ENCODE measurements at regions not wholly inside any gene's neighbourhood (a gene's known extent, or its start where the extent isn't known, plus 50 kb on each side); places are given as distances from the start of the nearest gene placed in this dataset.
"Not testable (repeated sequence)": the region's sequence is repeated elsewhere in the genome, so short reads cannot be mapped to it uniquely, and the experiment has no call there.

DNA sequence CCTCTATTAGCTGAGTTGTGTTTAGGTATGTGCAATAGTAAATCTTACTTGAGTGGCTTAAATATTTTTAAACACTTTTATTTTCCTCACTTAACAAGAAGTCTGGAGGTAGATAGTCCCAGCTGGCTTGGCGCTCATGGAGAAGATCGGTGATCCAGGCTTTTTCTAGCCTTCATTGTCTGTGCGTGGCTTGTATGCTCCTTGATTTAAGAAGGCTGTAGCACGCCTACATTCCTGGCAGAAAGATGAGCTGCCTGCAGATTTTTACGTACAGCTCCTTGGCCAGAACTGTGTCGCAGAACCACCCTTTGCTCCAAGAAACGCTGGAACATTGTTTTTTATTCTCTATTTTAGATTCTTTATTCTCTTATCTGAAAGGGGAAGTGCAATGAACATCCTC is 284.1 kb downstream of the KIF20B start:
- peaks cover 18% of the 10 kb centered on the region for H3K27me3 ChIP-seq (ENCODE audit: control insufficient read depth, insufficient read depth, low read length)
- H3K4me3 ChIP-seq (ENCODE audit: insufficient read depth, low read depth, low read length), result no peak overlapping the region
- H3K36me3 ChIP-seq (replicated peaks; ENCODE audit: control insufficient read depth, insufficient read depth, low read length), result no peaks in the 10 kb centered on the region
- no peak for DNase-seq

DNA sequence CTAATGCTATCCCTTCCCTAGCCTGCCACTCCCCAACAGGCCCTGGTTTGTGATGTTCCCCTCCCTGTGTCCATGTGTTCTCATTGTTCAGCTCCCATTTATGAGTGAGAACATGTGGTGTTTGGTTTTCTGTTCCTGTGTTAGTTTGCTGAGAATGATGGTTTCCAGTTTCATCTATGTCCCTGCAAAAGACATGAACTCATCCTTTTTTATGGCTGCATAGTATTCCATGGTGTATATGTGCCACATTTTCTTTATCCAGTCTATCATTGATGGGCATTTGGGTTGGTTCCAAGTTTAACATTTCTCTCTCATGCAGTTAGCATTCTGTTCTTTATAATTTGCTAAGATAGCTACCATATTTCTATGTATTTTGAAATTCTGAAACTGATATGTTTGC is 287.0 kb downstream of the KIF20B start:
- H3K4me3 ChIP-seq (ENCODE audit: insufficient read depth, low read depth, low read length); DNase-seq; H3K27me3 ChIP-seq (ENCODE audit: control insufficient read depth, insufficient read depth, low read length); H3K36me3 ChIP-seq (replicated peaks; ENCODE audit: control insufficient read depth, insufficient read depth, low read length): not testable (repeated sequence)

DNA sequence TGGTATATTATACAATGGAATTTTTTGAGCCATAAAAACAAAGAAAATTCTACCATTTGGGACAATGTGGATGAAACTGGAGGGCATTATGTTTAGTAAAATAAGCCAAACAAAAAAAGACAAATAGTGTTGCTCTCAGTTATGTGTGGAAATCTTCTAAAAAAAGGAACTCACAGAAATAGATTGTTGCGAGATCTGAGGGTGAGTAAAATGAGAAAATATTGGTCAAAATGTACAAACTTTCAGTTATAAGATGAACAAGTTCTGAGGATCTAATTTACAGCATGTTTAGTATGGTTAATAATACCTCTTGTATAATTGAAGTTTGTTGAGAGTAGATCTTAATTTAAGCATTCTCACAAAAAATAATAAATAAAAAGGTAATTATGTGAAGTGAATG is 291.2 kb downstream of the KIF20B start:
- no peaks in the 10 kb centered on the region for H3K27me3 ChIP-seq (ENCODE audit: control insufficient read depth, insufficient read depth, low read length)
- no peak overlapping the region for H3K4me3 ChIP-seq (ENCODE audit: insufficient read depth, low read depth, low read length)
- DNase-seq, result no peak
- no peaks in the 10 kb centered on the region for H3K36me3 ChIP-seq (replicated peaks; ENCODE audit: control insufficient read depth, insufficient read depth, low read length)

DNA sequence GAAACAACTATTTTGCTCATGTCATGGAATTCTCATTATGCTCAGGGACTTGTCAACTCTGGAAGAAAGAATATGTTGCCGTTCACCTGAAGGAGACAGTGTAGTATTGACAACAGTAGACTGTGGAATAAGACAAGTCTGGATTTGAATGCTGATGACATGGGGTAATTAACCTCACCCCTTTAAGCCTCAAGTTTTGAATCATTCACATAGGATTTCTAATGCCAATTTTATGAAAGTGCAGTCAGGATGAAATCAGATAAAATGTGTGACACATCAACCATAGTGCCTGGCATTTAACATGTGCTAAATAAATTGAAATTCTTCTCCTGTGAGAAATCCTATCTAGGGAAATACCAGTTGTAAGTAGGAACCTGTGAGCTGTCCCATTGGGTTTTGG is 305.8 kb downstream of the KIF20B start:
- H3K4me3 ChIP-seq (ENCODE audit: insufficient read depth, low read depth, low read length), result no peak overlapping the region

DNA sequence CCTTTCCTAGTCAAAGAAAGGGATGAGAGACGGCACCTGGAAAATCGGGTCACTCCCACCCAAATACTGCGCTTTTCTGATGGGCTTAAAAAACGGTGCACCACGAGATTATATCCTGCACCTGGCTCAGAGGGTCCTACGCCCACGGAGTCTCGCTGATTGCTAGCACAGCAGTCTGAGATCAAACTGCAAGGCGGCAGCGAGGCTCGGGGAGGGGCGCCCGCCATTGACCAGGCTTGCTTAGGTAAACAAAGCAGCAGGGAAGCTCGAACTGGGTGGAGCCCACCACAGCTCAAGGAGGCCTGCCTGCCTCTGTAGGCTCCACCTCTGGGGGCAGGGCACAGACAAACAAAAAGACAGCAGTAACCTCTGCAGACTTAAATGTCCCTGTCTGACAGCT is 309.9 kb downstream of the KIF20B start:
- not testable (repeated sequence) for H3K4me3 ChIP-seq (ENCODE audit: insufficient read depth, low read depth, low read length); DNase-seq; H3K27me3 ChIP-seq (ENCODE audit: control insufficient read depth, insufficient read depth, low read length); H3K36me3 ChIP-seq (replicated peaks; ENCODE audit: control insufficient read depth, insufficient read depth, low read length)

More for the DNA sequence above, 305.8 kb downstream of the KIF20B start:
- no peaks in the 10 kb centered on the region; the same call in 1 of the 2 replicates for H3K27me3 ChIP-seq (ENCODE audit: control insufficient read depth, insufficient read depth, low read length)
- DNase-seq, result no peak
- no peaks in the 10 kb centered on the region for H3K36me3 ChIP-seq (replicated peaks; ENCODE audit: control insufficient read depth, insufficient read depth, low read length)

DNA sequence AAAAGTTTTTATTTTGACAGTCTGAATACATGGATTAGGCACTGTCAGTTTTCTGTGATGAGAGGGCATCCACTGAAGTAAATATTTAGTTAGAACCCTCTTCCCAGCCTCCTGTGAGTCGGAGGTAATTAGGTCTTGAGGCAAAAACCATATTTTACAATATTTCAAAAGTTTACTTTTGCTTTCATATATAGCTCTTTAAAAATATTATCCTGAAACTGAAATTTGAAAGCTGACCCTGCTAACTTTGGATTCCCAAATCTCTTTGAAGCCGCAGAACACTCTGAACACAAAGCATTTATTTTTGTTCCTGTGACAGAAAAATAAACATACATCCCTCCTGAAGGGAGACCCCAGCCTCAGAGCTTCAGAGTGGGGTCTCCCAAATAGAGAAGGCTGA is 317.4 kb downstream of the KIF20B start:
- DNase-seq, result no peak
- H3K36me3 ChIP-seq (replicated peaks; ENCODE audit: control insufficient read depth, insufficient read depth, low read length), result no peaks in the 10 kb centered on the region
- no peak overlapping the region for H3K4me3 ChIP-seq (ENCODE audit: insufficient read depth, low read depth, low read length)
- H3K27me3 ChIP-seq (ENCODE audit: control insufficient read depth, insufficient read depth, low read length), result no peaks in the 10 kb centered on the region

DNA sequence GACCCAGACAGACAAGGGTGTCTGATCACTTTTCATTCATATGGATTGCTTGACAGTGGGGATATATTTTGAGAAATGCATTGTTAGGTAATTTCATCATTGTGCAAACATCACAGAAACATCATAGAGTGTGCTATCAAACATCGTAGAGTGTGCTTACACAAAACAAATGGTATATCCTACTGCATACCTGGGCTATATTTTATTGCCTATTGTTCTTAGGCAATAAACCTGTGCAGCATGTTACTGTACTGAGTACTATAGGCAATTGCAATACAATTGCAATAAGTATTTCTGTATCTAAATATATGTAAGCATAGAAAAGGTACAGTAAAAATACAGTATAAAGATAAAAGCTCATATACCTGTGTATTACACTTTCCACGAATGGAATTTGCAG is 319.1 kb downstream of the KIF20B start:
- Histone ChIP-seq H3K27me3 (ENCODE audit: control insufficient read depth, insufficient read depth, low read length) (no peaks in the 10 kb centered on the region), H3K36me3 (replicated peaks; ENCODE audit: control insufficient read depth, insufficient read depth, low read length) (no peaks in the 10 kb centered on the region), H3K4me3 (ENCODE audit: insufficient read depth, low read depth, low read length) (no peak overlapping the region)
- DNase-seq, result no peak

DNA sequence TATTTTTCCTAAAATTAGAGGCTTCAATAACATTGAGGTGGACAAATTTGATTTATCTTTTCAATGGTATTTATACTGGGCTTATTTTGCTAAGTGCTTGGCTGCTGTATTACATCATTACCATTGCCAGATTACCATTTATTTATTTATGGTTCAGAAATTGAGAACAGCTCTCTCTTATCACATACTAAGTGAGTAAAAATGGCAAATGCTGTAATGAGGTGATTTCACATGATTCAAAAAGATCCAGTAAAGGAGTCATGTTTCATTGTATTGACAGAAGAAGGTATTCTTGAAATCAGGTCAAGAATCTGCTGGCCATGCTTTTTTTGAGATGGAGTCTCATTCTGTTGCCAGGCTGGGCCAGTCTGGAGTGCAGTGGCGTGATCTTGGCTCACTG is 322.6 kb downstream of the KIF20B start:
- DNase-seq, result no peak
- Histone ChIP-seq H3K36me3 (replicated peaks; ENCODE audit: control insufficient read depth, insufficient read depth, low read length) (no peaks in the 10 kb centered on the region), H3K4me3 (ENCODE audit: insufficient read depth, low read depth, low read length) (no peak overlapping the region), H3K27me3 (ENCODE audit: control insufficient read depth, insufficient read depth, low read length) (no peaks in the 10 kb centered on the region)

DNA sequence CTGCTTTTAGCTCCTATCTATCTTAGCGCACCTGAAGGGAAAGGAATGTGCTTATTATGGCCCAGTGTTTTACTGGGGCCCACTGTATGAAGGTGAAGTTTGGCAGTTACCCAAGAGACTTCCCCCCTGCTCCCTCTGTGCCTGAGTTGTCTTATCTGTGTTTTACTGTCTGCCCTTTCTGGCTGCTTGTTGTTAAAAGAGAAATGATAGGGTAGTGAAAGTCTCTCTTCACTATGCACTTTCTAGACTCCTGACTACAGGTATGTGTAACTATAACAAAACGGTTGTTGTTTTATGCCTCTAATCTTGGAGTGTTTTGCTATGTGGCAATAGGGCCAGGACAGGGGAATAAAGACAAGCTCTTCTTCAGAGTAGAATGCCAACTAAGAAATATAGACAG is 326.9 kb downstream of the KIF20B start:
- DNase-seq, result no peak
- H3K36me3 ChIP-seq (replicated peaks; ENCODE audit: control insufficient read depth, insufficient read depth, low read length), result no peaks in the 10 kb centered on the region
- H3K4me3 ChIP-seq (ENCODE audit: insufficient read depth, low read depth, low read length), result no peak overlapping the region
- no peaks in the 10 kb centered on the region for H3K27me3 ChIP-seq (ENCODE audit: control insufficient read depth, insufficient read depth, low read length)

DNA sequence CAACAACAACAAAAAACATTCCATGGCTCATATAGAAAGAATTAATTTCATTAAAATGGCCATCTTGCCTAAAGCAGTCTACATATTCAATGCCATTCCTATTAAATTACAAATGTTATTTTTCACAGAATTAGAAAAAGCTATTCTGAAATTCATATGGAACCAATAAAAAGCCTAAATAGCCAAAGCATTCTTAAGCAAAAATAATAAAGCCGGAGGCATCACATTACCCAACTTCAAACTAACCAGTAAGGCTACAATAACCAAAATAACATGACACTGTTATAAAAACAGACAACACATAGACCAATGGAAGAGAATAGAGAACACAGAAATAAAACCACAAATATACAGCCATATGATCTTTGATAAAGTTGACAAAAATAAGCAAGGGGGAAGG is 330.4 kb downstream of the KIF20B start:
- no peak for DNase-seq
- no peaks in the 10 kb centered on the region for H3K27me3 ChIP-seq (ENCODE audit: control insufficient read depth, insufficient read depth, low read length)
- H3K4me3 ChIP-seq (ENCODE audit: insufficient read depth, low read depth, low read length), result no peak overlapping the region
- H3K36me3 ChIP-seq (replicated peaks; ENCODE audit: control insufficient read depth, insufficient read depth, low read length), result no peaks in the 10 kb centered on the region

DNA sequence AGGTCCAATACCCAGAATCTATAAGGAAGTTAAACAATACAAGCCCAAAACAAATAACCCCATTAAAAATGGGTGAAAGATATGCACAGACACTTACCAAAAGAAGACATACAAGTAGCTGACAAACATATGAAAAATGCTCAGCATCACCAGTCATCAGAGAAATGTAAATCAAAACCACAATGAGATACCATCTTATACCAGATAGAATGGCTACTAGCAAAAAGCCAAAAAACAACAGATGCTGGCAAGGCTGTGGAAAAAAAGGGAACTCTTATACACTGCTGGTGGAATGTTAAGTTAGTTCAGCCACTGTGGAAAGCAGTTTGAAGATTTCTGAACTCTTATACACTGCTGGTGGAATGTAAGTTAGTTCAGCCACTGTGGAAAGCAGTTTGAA is 331.1 kb downstream of the KIF20B start:
- Histone ChIP-seq H3K4me3 (ENCODE audit: insufficient read depth, low read depth, low read length) (no peak overlapping the region), H3K36me3 (replicated peaks; ENCODE audit: control insufficient read depth, insufficient read depth, low read length) (no peaks in the 10 kb centered on the region)
- no peak for DNase-seq

DNA sequence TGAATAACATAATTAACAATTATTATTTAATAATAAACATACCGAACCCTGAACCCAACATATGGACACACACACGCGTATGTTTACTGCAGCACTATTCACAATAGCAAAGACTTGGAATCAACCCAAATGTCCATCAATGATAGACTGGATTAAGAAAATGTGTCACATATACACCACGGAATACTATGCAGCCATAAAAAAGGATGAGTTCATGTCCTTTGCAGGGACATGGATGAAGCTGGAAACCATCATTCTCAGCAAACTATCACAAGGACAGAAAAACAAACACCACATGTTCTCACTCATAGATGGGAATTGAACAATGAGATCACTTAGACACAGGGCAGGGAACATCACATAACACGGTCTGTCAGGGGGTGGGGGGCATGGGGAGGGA is 333.5 kb downstream of the KIF20B start:
- not testable (repeated sequence) for H3K27me3 ChIP-seq (ENCODE audit: control insufficient read depth, insufficient read depth, low read length); DNase-seq; H3K36me3 ChIP-seq (replicated peaks; ENCODE audit: control insufficient read depth, insufficient read depth, low read length); H3K4me3 ChIP-seq (ENCODE audit: insufficient read depth, low read depth, low read length)

More for the DNA sequence above, 331.1 kb downstream of the KIF20B start:
- no peaks in the 10 kb centered on the region for H3K27me3 ChIP-seq (ENCODE audit: control insufficient read depth, insufficient read depth, low read length)

DNA sequence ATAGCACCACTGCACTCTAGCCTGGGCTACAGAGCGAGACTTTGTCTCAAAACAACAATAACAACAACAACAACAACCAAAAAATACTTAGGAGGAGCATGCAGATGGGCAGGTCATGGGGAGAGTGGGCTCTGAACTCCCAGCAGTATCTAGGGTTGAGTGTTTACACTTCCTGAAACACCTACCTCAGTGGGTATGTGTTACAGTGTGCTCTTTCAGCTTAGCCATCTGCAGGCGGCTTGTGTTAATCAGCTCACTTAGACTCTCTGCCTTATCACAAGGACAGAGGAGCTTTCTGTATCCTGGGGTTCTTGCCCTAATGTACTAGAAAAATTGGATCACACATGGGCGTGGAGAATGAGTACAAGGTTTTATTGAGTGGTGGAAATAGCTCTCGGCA is 340.2 kb downstream of the KIF20B start:
- Histone ChIP-seq H3K36me3 (replicated peaks; ENCODE audit: control insufficient read depth, insufficient read depth, low read length) (no peaks in the 10 kb centered on the region), H3K4me3 (ENCODE audit: insufficient read depth, low read depth, low read length) (no peak overlapping the region), H3K27me3 (ENCODE audit: control insufficient read depth, insufficient read depth, low read length) (no peaks in the 10 kb centered on the region)
- no peak for DNase-seq

DNA sequence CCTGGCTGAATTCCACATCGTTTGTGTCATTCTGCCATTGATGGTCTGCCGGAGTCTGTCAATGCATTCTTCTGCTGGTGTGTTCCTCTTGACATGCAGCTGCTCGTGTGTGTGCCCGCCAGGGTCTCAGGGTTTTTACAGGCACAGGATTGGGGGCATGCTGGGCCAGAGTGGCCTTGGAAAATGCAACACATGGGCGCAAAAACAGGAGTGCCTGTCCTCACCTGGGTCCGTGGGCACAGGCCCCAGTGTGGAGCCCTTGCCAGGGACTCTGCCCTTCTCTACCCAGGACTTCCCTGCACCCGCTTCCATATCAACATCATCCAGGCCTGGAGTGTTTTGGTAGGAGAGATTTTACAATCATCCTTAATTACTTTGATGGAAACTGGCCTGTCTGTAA is 340.7 kb downstream of the KIF20B start:
- Histone ChIP-seq H3K27me3 (ENCODE audit: control insufficient read depth, insufficient read depth, low read length) (no peaks in the 10 kb centered on the region), H3K36me3 (replicated peaks; ENCODE audit: control insufficient read depth, insufficient read depth, low read length) (no peaks in the 10 kb centered on the region)

DNA sequence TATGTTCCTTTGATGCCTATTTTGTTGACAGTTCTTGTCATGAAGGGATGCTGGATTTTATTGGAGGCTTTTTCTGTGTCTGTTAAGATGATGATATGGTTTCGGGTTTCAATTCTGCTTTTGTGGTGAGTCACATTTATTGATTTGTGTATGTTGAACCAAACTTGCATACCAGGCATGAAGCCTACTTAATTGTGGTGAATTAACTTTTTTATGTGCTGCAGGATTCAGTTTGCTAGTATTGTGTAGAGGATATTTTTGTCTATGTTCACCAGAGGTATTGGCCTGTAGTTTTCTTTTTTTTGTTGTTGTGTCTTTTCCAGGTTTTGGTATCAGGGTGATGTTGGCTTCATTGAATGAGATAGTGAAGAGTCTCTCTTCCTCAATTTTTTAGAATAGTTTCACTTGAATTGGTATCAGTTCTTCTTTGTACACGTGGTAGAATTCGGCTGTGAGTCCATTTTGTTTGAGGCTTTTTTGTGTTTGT is 345.9 kb downstream of the KIF20B start:
- H3K4me3 ChIP-seq (ENCODE audit: insufficient read depth, low read depth, low read length), result no peak overlapping the region
- no peaks in the 10 kb centered on the region for H3K27me3 ChIP-seq (ENCODE audit: control insufficient read depth, insufficient read depth, low read length)
- DNase-seq, result no peak
- H3K36me3 ChIP-seq (replicated peaks; ENCODE audit: control insufficient read depth, insufficient read depth, low read length), result no peaks in the 10 kb centered on the region

More for the DNA sequence above, 340.7 kb downstream of the KIF20B start:
- no peak overlapping the region for H3K4me3 ChIP-seq (ENCODE audit: insufficient read depth, low read depth, low read length)
- no peak for DNase-seq

DNA sequence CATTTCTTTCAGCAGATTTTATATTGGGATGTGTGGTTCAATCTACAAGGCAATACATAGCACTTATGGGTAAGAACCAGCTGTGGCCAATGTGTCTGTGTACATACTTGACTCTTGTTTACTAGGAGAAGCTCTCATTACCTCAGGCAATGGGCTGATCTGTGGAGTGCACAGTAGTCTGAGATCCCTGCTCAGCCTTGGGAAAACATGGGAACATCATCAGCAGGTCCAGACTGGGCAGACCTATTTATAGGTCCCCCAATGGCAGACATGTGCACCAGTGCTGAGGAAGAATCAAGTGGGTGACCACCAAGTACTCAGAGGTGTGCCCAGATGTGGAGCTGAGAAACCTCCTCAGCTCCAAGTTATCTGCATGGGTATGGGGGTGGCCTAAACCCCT is 349.7 kb downstream of the KIF20B start:
- Histone ChIP-seq H3K4me3 (ENCODE audit: insufficient read depth, low read depth, low read length) (no peak overlapping the region), H3K36me3 (replicated peaks; ENCODE audit: control insufficient read depth, insufficient read depth, low read length) (no peaks in the 10 kb centered on the region), H3K27me3 (ENCODE audit: control insufficient read depth, insufficient read depth, low read length) (no peaks in the 10 kb centered on the region)
- no peak for DNase-seq
